GM19238 (cell line): ENCODE measurements at regions not wholly inside any gene's neighbourhood (a gene's known extent, or its start where the extent isn't known, plus 50 kb on each side); places are given as distances from the start of the nearest gene placed in this dataset.

ENCODE experiments used
- DNase-seq: peaks from one replicate; pipeline ENCODE4 v3.0.0; 2011; ENCODE audit warnings: low spot score; ENCODE audit not compliant: insufficient read length

DNA sequence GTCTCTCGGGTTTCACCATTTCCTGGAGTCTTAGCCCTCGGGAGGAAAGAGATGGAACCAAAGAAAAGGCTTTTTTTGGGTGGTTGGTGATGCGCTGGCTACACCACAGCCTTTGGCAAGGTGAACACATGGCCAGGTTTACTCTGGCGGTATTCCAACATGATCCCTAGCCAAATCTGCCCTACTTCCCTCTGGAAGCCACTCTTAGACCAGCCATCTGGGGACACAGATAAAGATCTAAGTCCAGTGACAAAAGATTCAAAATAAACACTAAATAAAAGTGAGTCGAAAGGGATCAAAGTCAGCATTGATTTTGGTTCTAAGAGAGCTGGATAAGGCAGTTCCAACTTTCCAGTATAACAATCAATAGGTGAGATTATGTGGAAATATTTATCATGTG is 694.5 kb downstream of the VRK1 start:
- no peak for DNase-seq

DNA sequence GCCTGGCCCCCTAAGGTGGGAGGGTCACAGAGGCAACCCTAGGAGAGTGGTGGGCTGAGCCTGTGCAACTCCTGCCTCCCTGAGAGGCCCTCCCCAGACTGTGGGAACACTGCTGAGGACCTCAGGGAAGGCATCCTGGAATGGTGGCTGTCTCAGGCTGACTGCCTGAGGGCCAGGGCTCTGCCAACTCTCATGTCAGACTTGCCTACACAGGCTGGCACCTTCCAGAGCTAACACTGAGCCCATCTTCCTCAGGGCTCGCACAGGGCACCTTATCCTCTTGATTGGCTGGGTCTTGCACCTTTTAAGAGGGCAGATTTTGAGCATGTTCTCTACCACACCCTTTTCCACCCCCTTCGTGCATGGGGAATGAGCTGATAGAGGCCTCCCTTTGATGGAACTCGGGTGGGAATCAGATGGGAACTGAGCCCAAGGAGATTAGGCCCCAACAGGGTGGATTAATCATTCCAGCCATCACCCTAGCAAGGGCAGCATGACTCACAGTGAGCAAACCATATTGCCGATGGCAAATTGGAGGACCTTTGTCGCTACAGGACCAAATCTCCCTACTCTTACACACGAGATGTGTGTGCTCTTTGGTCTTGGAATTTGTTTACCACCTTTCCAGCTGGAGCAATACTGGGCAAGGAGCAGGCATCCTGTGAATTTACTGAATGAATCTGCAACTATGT is 702.8 kb downstream of the VRK1 start:
- no peak for DNase-seq

DNA sequence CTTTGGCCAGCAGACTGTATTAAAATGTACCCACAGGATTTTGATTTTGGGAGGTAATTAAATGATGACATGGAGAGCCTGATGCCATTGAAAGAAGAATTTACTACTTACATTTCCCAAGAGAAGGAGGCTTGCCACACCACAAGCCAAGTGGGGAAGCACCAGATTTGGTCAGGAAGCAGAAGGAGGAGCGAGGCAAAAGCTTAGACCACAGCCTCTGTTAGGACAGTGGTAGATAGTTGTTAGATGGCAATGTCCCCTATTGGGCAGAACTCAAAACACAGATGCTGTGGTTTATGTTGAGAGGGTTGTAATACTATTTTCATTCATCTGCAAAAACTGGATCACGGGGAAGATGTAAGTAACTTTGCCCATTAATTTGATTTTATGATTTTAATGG is 709.4 kb downstream of the VRK1 start:
- DNase-seq = no peak

DNA sequence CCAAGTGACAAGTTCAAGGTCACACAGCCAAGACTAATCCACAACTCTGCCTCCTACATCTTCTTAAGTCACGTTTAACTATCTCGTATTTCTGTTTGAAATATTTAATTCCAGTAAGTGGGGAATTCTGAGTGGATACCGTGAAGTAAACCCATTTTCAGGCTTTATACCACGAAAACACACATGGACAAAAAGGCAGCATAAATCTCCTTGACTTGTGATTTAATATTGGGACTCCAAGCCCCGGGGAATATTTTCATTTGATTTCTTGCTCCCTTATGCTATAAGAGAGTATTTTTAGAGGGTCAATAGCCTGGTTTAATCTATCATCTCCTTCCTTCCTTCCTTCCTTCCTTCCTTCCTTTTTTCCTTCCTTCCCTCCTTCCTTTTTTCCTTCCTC is 716.7 kb downstream of the VRK1 start:
- no peak for DNase-seq

DNA sequence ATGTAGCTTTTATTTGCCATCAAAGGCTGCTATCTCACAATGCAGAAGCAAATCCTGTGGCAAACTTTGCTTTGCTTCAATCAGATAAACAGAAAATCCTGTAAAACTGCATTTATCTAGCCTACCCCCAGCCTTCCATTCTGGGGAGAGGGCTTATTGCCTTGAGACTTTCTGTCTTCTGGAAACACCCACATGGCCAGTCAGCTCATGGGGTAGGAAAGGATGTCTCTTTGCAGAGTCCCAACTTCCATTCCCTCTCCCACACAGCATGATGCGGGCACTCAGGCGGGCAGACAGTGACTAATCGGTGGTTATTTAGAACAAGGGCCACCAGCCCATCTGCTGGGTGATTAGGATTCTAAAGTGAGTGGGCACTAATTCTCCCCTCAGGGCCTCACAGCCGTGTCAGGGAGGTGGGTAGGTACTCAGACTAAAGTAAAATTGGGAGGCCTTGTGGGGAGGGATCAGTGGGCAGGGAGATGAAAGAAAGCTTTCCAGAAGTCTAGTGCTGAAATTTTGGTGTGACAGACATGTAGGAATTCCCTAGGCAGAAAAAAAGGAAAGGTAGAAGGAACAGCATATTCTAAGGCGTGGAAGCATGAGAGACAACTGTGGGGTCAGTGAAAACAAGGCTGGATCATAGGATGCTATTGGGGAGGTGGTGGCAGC is 720.5 kb downstream of the VRK1 start:
- no peak for DNase-seq

DNA sequence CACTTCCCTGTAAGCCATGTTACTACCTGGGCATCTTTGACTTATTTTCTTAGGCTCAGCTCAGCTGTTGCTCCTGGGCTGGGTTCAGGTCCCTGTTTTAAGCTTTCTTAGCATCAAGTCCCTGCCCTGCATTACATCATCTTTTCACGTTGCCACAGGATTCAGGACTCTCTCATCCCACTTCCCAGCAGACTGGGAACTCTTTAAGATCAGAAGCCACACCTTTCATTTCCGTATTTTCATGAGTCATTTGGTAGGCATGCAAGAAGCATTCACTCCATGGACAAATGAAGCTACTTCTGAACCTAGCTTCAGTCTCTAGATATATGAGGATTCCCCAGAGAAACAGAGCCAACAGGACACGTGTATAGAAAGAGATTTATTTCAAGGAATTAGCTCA is 726.8 kb downstream of the VRK1 start:
- no peak for DNase-seq

DNA sequence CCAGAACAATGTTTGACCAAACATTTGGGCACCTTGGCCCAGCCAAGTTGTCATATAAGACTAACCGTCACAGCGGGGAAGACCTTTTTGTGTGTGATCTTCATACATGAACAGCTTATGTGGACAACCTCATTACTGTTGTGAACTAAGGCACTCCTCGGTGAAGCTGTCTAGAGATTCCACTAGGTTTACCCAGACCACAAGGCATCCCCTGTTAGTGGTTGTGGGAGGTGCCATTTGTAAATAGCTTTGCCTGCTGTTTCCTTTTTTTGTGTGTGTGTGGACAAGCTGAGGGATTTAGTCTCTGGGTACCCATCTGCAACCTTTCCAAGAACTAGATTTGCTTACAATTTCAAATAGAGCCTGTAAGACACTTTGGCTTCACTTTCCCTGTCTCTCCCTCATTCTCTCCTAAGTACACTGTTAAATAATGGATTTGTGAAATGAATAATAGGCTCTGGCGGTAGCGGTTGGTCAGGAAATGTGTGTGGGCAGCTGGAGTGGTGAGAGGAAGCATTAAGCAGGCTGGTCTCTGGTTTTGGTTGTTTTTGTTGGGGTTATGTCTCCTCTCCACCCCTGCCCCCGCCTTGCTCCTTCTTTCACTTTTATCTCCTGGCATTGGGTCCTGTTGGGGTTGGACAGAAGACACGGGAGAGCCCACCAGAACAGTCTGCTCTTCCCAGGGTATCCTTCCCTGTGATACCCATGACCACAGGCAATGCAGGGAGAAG is 727.6 kb downstream of the VRK1 start:
- DNase-seq = no peak

DNA sequence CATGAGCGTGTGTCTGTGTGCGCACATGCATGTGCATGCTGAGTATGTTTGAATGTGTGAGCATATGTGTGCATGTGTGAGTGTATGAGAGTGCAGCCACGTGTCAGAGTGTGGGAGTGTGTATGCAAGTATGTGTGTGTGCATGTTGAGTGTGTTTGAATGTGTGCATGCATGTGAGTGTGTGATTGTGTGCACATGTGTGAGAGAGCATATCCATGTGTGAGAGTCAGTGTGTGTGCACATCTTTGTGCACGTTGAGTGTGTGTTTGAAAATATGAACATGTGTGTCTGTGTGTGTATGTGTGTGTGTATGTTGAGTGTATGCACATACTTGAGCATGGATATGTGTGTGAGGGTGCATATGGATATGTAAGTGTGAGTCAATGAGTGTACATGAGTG is 730.8 kb downstream of the VRK1 start:
- DNase-seq = no peak

DNA sequence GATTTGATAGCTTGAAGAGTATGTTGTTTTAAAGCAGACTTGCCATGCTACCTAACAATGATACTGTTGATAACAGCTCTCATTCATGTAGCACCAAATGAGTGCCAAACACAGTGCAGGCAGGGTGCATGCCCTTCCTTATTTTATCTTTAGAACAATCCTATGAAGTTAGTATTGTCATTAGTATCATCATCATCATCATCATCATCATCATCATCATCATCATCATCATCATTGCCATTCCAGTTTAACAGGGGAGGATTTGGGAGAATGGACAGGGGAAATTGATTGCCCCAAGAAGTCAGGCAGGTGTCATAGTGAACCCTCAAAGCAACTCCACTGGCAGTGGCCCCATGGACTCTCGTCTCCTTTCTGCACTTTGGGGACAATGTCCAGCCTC is 734.9 kb downstream of the VRK1 start:
- no peak for DNase-seq

DNA sequence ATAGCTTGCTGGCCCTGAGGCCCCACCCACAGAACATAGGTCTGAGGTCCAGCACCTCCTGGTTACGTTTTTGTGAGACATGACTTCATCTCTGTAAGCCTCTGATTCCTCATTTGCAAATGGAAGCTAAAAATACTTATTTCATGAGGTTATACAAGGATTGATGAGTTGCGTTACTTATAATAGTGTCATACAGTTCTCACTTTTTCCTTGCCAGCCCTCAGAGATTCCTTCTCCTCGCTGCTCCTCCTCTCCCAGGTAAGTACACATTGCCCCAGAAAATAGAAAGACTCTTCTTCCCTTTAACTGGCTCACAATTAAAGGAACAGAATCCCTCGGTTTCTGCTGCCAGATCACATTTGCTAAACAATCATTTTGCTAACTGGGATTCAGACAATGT is 739.2 kb downstream of the VRK1 start:
- DNase-seq = no peak

DNA sequence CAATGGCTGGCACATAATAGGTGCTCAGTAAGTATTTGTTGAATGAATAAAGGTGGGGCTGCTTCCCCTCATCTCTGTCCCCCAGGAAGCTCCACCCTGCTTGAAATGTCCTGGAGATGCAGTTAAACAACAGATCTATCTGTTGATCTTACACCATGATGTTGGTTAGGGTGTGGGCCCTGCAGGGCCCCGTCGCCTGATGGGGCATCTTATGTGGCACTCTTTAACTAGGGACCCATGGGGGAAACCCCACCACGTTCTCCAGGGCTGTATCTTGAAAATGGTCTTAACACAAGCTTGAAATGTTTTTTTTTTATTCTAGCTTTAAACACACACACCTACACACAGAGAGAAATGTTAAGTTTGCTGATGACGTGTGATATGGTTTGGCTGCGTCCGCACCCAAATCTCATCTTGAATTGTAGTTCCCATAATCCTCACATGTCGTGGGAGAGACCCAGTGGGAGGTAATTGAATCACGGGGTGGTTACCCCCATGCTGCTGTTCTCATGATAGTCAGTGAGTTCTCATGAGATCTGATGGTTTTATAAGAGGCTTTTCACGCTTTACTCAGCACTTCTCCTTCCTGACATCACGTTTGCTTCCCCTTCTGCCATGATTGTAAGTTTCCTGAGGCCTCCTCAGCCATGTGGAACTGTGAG is 741.7 kb downstream of the VRK1 start:
- no peak for DNase-seq

DNA sequence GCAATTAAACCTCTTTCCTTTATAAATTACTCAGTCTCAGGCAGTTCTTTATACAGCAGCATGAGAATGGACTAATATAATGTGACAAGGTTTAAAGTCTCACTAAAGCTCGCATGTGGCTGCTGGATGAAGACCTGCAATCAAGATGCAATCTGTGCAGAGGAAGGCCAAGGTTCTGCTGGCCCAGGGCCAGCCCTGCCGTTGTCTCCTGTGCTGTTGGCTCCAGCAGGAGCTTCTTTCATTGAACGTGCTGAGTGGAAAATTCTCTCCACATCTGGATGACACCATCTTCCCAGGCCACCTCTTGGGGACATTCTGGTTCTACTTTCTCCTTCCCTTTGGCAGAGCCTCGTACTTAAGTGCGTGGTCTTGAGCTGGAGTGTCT is 742.2 kb downstream of the VRK1 start:
- DNase-seq = no peak

DNA sequence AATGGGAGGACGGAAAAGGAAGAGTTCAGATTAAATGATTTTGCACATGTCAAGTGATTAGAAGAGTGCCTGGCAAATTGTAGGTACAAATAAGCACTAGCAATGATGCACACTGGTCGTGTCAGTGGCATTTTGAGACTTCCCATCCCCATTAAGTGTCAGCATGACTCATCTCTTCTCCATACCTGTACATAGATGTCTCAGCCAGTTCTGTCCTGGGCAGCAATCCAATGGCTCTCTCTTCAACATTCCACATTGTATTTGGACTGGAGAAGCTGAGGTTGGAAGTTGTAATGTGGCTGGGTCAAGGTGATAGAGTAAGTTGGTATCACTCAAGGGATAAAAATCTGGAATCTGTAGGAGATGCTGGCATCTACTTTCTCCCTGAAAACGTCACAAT is 742.7 kb downstream of the VRK1 start:
- DNase-seq = no peak

DNA sequence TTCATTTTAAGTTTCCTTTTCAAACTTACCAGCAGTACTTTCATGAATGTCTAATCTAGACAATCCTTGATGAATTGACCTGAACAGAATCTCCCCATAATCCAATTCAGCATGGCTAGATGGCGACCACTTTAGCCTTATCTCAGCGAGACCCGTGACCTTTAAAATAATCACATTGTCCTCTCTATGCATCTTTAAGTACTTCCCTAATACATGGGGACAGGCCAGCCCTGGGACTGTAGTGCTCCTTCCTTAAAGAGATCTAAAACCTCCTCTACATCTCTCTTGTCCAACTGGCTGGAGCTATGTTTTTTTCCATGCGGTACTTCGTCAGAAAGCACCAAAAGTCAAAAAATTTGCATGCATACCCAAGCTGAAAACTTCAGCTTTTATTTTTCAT is 746.0 kb downstream of the VRK1 start:
- DNase-seq = no peak

DNA sequence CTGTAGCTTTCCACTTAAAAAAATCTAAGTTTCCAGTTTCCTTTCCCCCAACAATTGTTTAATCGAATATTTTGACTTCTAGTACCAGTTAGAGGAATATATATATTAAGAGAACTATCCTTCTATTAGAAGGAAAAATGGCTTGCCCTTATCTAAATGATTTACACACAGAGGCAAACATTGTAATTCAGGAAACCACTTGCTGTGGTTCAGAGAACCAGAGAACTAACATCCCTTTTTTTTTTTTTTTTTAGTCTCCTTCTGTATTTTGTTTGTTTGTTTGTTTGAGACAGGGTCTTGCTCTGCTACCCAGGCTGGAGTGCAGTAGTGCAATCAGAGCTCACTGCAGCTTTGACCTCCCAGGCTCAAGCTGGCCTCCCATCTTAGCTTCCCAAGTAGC is 746.6 kb downstream of the VRK1 start:
- no peak for DNase-seq

DNA sequence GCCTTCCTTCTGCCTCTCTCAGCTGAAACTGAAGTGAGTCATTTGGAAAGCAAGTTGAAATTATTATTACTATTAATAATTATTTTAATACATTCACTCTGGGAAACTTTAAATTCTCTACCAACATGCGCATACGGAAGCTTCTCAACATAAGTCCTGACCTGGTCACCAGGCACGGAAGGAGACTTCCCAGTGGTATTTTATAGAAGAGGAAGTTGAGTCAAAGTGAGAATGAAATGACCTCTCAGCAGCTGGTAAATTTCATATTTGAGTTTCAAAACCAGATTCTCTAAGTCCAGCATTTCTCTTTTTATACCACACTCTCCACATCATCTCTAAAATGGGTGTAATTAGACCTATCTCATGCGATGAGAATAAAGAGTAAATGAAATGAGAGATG is 747.4 kb downstream of the VRK1 start:
- DNase-seq = no peak

DNA sequence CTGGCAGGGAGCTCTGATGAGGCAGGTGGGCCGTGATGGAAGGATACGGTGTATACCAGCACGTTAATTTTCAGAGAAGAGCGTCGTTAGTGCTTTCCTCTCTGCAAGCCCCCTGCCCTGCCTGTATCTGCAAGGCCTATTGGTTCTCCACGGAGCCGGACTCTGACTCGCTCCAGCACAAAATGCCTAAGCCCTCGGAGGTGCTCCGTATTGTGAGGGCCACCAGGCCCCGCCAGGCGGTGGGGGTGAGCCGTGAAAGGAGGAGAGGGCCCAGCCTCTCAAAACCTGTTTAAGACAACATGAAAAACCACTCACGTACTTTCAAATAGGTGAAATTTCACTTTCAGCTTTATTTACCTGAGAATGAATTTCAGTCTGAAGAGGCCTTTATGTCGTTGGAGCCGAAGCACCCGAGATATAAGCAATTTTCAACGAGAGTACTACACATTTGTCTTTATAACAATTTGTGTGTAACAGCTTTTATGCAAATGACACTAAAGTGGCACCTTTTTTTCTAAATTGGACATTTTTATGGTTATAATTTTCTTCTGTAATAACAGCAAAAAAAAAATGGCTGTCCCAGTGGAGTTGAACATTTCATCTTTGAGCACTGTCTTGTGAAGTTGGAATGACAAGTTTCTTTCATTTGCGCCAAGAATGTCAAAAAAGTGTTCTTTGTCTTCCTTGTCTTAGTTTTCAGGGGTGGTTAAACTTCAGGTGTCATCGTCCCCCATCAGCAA is 749.5 kb downstream of the VRK1 start:
- DNase-seq = no peak

DNA sequence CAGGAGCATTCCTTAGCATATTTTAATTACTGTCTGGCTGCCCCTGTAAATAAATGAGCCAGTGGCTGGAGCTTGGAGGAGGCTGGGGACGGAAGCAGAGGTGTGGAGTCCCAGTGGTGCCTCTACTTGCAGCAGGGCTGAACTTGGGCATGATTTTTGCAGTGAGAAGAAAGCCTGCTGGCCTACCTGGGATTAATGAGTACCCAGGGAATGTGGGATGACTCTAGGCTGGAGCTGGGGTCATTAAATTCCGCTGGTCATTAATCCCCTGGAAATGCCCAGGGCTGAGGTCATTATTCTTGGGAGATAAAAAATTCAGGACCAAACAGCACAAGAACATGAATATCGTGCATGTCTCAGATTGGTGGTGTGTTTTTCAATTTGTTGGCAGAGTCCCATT is 753.3 kb downstream of the VRK1 start:
- DNase-seq = no peak

DNA sequence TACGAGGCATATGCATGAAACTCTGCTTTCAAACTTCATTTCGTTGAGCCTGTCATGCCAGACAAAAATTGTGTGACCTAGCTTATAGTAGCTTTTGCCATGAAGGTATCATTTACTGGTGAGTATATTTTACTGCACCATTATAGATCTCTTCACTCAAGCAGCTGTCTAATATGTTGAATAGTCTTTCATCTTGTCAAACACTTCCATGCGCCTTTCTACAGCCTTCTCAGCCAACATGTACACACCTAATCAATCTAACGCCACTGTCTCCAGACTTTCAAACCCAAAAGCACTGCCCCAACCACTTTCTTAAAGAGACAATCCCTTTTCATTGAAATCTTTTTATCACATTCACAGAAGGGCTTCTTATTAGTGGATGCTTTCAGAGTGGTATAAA is 757.4 kb downstream of the VRK1 start:
- DNase-seq = no peak

DNA sequence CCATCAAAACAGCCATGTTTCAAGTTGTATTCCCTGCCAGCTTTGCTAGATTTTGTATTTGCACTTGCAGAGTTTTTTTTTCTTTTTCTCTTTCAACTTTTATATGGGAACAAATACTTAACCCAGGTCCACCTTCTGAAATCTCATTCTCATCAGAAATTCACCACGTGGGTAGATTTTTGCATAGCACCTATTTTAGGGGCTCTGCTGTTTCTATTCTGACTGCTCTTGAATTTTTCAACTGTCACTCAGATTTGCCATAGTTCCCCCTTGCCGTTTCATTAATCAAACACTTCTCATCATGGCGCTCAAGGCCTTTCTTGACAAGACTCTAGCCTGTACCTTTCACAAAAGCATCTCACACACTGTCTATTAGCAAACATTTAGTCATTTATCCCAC is 767.2 kb downstream of the VRK1 start:
- no peak for DNase-seq

DNA sequence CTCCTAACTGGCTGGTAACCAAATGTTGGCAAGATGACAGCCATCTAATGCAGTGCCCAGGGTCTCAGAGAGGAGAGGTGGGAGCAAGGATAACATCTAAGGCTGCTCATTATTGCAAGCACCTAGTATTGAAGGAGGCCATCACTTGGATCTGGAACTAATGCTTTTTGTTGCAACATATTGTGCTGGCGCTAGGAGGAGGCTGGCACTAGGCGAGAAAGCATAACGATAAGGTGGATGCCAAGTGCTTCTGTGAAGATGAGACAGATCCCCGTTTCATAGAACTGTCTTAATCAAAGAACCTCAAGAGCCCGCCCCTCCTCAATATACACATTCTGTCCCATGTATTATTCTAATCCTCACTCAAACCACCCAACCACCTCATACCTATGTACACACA is 774.0 kb downstream of the VRK1 start:
- no peak for DNase-seq
